GM21390 (cell line): ENCODE measurements at regions not wholly inside any gene's neighbourhood (a gene's known extent, or its start where the extent isn't known, plus 50 kb on each side); places are given as distances from the start of the nearest gene placed in this dataset.
"Not testable (repeated sequence)": the region's sequence is repeated elsewhere in the genome, so short reads cannot be mapped to it uniquely, and the experiment has no call there.

ENCODE experiments used
- ATAC-seq: cut with Tn5 transposase; IDR thresholded peaks from one replicate; pipeline ENCODE4 v1.9.1; 2021; ENCODE audit not compliant: unreplicated experiment

DNA sequence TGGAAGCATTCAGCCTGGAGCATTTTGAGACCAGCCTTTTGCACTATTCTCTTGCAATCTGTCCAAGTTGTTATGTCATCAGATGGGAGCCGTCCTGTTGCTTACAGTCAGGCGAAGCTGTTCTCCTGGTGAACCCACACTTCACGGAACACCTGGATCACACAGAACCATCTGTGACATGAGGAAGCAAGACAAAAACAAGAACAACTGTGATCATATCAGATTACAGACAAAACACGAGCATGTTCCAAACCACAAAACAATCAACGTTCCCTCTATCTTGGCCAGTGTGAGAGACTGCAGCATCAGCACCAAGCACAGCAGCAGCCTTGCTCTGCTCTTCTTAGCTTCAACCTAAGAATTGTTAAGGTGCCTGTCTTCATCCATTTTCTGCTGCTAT is 180.5 kb upstream of the SFSWAP start:
- ATAC-seq: no peak

DNA sequence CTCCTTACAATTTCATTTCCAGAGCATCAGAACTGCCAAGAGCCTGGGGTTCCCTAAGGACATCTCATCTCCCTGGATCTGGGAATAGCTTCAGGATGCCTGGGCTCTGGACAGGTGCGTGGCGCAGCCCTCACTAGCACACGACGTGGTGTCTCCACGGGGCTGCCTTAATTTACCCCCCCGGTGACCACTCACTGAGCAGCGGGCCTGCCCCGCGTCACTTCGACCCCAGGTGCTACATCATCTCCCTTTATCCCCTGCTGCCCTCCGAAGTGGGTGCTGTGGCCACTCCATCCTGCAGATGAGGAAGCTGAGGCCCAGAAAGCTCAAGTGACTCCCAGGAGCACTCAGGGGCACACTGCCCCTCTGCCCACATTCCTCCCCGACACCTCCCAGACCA is 177.8 kb upstream of the SFSWAP start:
- ATAC-seq: no peak

DNA sequence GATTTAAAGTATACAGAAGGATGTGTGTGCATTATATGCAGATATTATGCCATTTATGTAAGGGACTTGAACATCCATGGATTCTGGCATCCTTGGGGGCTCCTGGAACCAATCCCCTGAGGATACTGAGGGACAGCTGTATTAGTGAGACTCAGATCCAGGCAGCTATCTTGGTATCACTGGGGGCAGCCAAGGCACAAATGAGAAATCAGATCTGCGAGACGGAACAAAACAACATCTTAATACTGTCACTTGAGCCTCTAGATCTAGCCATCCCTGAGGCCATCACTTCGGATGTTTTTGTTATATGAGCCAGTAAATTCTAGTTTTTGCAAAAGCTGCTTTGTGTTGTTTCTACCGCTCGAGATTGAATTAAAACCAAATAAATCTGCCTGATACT is 175.1 kb upstream of the SFSWAP start:
- no peak for ATAC-seq

DNA sequence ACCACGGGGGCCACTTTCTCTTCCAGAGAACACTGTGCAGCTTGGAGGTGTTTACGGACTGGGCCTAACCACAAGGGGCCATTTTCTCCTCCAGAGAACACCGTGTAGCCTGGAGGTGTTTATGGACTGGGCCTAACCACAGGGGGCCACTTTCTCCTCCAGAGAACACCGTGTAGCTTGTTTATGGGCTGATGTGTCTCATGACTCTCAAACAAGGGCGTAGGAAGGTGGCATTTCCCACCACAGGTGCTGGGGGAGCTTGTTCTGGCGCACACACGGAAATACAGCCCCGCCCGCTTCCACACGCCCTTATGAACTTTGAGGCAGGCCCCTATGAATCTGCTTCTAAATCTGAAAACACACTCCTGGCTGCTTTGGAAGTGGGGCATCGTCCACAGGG is 174.6 kb upstream of the SFSWAP start:
- ATAC-seq: no peak

DNA sequence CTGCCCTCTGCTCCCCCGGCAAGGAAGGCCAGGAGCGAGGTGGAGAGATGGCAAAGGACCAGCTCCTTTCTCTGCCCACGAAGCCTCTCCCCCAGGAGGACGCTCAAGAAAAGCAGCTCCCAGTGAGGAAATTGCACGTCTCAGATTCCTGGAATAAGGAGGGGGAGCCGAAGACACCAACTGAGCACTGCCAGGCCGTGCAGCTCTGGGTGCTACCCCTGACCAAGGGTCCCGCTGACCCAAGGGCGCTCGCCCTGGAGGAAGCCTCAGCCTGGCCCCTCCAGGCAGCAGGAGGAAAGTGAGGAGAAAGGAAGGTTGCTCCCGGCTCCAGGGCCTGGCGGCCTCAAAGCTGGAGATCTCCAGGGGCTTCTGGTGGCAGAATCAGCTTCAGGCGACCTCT is 174.1 kb upstream of the SFSWAP start:
- no peak for ATAC-seq

GRCh38 chr12:131537267-131537958 is 173.5 kb upstream of the SFSWAP start:
- no peak for ATAC-seq

GRCh38 chr12:131539381-131539780 is 171.5 kb upstream of the SFSWAP start:
- ATAC-seq: no peak

DNA sequence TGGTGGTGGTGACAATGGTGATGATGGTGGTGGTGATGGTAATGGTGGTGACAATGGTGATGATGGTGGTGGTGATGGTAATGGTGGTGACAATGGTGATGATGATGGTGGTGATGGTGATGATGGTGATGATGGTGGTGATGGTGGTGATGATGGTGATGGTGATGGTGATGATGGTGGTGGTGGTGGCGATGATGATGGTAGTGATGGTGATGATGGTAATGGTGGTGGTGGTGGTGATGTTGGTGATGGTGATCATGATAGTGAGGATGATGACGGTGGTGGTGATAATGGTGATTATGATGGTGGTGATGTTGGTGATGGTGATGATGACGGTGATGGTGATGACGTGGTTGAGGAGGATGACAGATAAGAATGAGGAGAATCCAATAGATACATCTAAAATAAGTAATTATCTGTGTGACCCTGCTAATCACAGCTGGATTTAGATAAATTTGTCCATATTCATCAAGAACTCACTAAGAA is 170.7 kb upstream of the SFSWAP start:
- ATAC-seq: no peak

- not testable (repeated sequence) for ATAC-seq
These were observed 169.4 kb upstream of the SFSWAP start for GRCh38 chr12:131541512-131541911.

DNA sequence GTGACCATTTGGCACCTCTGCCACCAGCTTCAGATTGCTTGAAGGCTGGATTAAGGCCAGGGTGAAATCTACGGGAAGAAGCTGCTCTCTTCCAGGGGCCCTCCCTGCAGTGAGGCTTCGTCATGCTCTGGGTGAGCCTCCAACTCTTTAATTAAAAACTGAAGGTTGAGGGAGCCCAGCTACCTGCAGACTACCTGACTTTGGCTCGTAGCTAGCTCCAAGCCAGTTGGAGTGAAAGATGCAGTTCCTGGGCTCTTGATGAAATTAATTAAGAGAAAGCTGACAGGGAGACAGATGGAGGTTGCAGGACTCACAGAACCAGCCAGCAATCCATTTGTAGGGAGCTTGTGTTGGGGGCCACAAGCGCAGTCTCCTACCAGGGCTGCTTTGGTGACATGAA is 168.5 kb upstream of the SFSWAP start:
- no peak for ATAC-seq

GRCh38 chr12:131543040-131543439 is 167.8 kb upstream of the SFSWAP start:
- no peak for ATAC-seq

- no peak for ATAC-seq
These were observed 163.3 kb upstream of the SFSWAP start for GRCh38 chr12:131547555-131547954.

DNA sequence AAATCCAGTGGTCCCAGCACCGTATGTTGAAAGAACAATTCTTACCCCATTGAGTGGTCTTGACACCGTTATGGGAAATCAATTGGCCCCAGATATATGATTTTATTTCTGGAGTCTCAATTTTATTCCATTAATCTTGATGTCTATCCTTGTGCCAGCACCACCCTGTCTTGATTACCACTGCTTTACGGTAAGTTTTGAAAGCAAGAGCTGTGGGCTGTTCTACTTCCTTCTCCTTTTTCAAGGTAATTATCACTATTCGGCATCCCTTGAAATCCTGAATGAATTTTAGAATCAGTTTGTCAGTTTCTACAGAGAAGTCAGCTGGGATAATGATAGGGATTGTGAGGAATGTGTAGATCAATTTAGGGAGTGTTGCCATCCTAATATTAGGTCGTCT is 160.8 kb upstream of the SFSWAP start:
- ATAC-seq: no peak

- ATAC-seq: no peak
These were observed 159.0 kb upstream of the SFSWAP start for GRCh38 chr12:131551675-131552491.

DNA sequence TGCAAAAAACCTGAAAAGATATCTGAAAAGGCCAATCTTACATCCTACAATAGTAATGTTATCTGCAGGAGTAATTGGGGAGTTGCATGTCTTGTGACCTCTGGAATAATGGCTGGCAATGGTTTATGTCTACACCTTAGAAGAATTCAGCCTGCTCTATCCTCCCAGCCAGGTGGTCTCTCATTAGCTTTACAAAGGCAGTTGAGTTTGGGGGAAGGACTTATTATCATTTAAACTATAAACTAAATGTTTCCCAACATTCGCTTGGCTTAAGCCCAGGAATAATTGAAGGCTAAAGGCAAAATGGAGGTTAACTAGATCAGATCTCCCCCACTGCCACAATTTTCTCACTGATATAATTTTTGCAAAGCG is 158.4 kb upstream of the SFSWAP start:
- ATAC-seq: no peak

- no peak for ATAC-seq
These were observed 157.7 kb upstream of the SFSWAP start for GRCh38 chr12:131553096-131553777.

GRCh38 chr12:131555197-131555846 is 155.6 kb upstream of the SFSWAP start:
- ATAC-seq: no peak

DNA sequence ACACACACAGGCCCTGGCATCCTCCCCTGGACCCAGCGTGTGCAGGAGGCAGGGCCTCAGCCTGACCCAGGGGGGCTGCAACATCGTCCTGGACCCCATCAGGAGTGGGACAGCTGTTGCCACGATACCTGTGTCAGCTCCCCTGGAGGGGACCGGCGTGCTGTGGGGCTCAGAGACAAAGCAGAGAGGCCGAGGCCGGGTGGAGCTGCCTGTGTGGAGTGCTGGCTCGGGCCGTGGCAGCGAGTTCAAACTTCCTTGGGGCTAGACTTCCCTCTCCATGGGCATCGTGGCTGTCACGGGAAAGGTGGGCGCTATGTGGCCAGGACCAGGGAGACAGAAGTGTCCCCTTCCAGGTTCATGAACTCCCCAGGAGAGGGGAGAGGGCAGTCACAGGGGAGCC is 155.0 kb upstream of the SFSWAP start:
- ATAC-seq: no peak

GRCh38 chr12:131557078-131557709 is 153.7 kb upstream of the SFSWAP start:
- no peak for ATAC-seq

GRCh38 chr12:131559517-131560516 is 151.1 kb upstream of the SFSWAP start:
- no peak for ATAC-seq
